ENCODE measurements at regions not wholly inside any gene's neighbourhood (a gene's known extent, or its start where the extent isn't known, plus 50 kb on each side); places are given as distances from the start of the nearest gene placed in this dataset.
"Not testable (repeated sequence)": the region's sequence is repeated elsewhere in the genome, so short reads cannot be mapped to it uniquely, and the experiment has no call there.

DNA sequence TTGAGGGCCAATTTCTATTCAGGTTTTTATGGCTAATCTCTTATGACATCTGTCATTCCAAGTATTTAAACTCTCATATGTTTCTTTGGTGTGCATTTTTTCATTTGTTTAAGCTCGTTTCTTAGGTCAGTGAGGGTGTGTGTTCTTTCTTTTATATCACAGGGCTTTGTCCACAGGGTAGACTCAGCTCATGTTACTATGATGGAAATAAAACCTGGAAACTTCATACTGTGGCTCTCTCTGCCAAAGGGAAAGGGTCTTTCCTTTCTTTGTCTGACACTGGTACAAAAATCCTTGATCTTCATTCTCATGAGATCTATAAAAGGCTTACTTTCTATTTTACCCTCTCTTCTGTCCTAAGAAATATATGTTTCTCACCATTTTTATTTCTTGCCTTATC, 129.6 kb upstream of the SP8 start:
- ChIA-PET POLR2A (ENCODE audit: partially characterized antibody) (no interaction called here), CTCF (ENCODE audit: partially characterized antibody) (no interaction called here)
- Histone ChIP-seq H3K27ac (ENCODE audit: low read depth, low read length) (no peak overlapping the region), H3K36me3 (ENCODE audit: insufficient read depth, low read length) (no peaks in the 10 kb centered on the region), H3K4me3 (ENCODE audit: low read length in 2 of 2) (no peak overlapping the region), H3K27me3 (ENCODE audit: insufficient read depth, low read length) (no peaks in the 10 kb centered on the region), H3K9me3 (ENCODE audit: control insufficient read depth in 1 of 2, low read length in 2 of 2) (no peaks in the 10 kb centered on the region), H3K4me1 (ENCODE audit: insufficient read depth, low read length) (no peaks in the 10 kb centered on the region)
- no peak overlapping the region for H3K4me3 Mint-ChIP-seq
- intact Hi-C loops (cut with micrococcal nuclease) = no loop called here
- H3K27me3 Mint-ChIP-seq = no peaks in the 10 kb centered on the region
- H3K27ac Mint-ChIP-seq = no peak overlapping the region
- no peaks in the 10 kb centered on the region for H3K9me3 Mint-ChIP-seq
- no peaks in the 10 kb centered on the region for H3K4me1 Mint-ChIP-seq
- no peak for DNase-seq
- no peaks in the 10 kb centered on the region for H3K36me3 Mint-ChIP-seq

- no peaks in the 10 kb centered on the region for H3K36me3 ChIP-seq (ENCODE audit: insufficient read depth, low read length)
- POLR2A ChIA-PET (ENCODE audit: partially characterized antibody) = no interaction called here
- no peak overlapping the region for H3K27ac Mint-ChIP-seq
These were observed 130.9 kb upstream of the SP8 start for GRCh38 chr7:20917603-20918002.

DNA sequence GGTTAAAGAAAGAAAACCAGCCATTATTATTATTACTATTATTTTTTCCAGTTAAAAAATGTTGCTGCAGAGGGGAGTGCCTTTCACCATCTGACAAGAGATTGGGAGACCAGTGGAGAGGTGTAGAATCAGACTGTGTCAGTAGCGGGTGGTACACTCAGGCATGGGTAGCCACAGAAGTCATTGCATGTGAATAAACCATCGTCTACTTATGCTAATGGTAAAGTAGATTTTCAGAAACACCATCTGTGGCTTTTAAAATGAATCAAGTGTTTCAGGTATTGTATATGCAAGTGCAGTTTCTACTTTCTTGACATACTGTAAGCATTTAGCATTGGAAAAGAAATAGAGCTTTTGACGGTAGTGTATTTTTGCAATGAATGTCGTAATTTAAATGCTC, 131.5 kb upstream of the SP8 start:
- Mint-ChIP-seq H3K4me3 (no peak overlapping the region), H3K4me1 (no peaks in the 10 kb centered on the region), H3K36me3 (no peaks in the 10 kb centered on the region), H3K27ac (no peak overlapping the region), H3K9me3 (peaks cover 0 to 3% (median 0%) of the 10 kb centered on the region in 8 donors), H3K27me3 (no peaks in the 10 kb centered on the region)
- no peaks in the 10 kb centered on the region for H3K36me3 ChIP-seq (ENCODE audit: insufficient read depth, low read length)
- H3K4me1 ChIP-seq (ENCODE audit: insufficient read depth, low read length) = no peaks in the 10 kb centered on the region
- ChIA-PET POLR2A (ENCODE audit: partially characterized antibody) (no interaction called here), CTCF (ENCODE audit: partially characterized antibody) (no interaction called here)
- H3K27ac ChIP-seq (ENCODE audit: low read depth, low read length) = no peak overlapping the region
- intact Hi-C loops (cut with micrococcal nuclease) = no loop called here
- no peak overlapping the region for H3K4me3 ChIP-seq (ENCODE audit: low read length in 2 of 2)
- H3K9me3 ChIP-seq (ENCODE audit: control insufficient read depth in 1 of 2, low read length in 2 of 2) = no peaks in the 10 kb centered on the region
- no peaks in the 10 kb centered on the region for H3K27me3 ChIP-seq (ENCODE audit: insufficient read depth, low read length)
- no peak for DNase-seq

More at GRCh38 chr7:20917603-20918002, 130.9 kb upstream of the SP8 start:
- no peaks in the 10 kb centered on the region for H3K4me1 ChIP-seq (ENCODE audit: insufficient read depth, low read length)
- H3K27ac ChIP-seq (ENCODE audit: low read depth, low read length) = no peak overlapping the region
- H3K27me3 Mint-ChIP-seq = no peaks in the 10 kb centered on the region
- no peaks in the 10 kb centered on the region for H3K27me3 ChIP-seq (ENCODE audit: insufficient read depth, low read length)
- H3K36me3 Mint-ChIP-seq = no peaks in the 10 kb centered on the region
- no peak overlapping the region for H3K4me3 ChIP-seq (ENCODE audit: low read length in 2 of 2)
- no peaks in the 10 kb centered on the region for H3K4me1 Mint-ChIP-seq
- intact Hi-C loops (cut with micrococcal nuclease) = no loop called here
- H3K9me3 Mint-ChIP-seq = peaks cover 0 to 3% (median 0%) of the 10 kb centered on the region in 8 donors
- DNase-seq = no peak
- H3K9me3 ChIP-seq (ENCODE audit: control insufficient read depth in 1 of 2, low read length in 2 of 2) = no peaks in the 10 kb centered on the region
- CTCF ChIA-PET (ENCODE audit: partially characterized antibody) = no interaction called here
- no peak overlapping the region for H3K4me3 Mint-ChIP-seq

- H3K27ac ChIP-seq (ENCODE audit: low read depth, low read length); H3K27ac Mint-ChIP-seq; DNase-seq; H3K4me3 Mint-ChIP-seq; H3K27me3 Mint-ChIP-seq; POLR2A ChIA-PET (ENCODE audit: partially characterized antibody); H3K27me3 ChIP-seq (ENCODE audit: insufficient read depth, low read length); H3K4me1 Mint-ChIP-seq; H3K4me1 ChIP-seq (ENCODE audit: insufficient read depth, low read length); CTCF ChIA-PET (ENCODE audit: partially characterized antibody); H3K4me3 ChIP-seq (ENCODE audit: low read length in 2 of 2); H3K9me3 ChIP-seq (ENCODE audit: control insufficient read depth in 1 of 2, low read length in 2 of 2); H3K36me3 Mint-ChIP-seq; intact Hi-C loops (cut with micrococcal nuclease); H3K36me3 ChIP-seq (ENCODE audit: insufficient read depth, low read length): not testable (repeated sequence)
- H3K9me3 Mint-ChIP-seq = peaks cover 0 to 12% (median 7%) of the 10 kb centered on the region in 8 donors
These were observed 140.5 kb upstream of the SP8 start for GRCh38 chr7:20927178-20927577.

GRCh38 chr7:20927976-20928375, 141.3 kb upstream of the SP8 start:
- peaks cover 0 to 10% (median 6%) of the 10 kb centered on the region in 8 donors for H3K9me3 Mint-ChIP-seq
- Histone ChIP-seq H3K9me3 (ENCODE audit: control insufficient read depth in 1 of 2, low read length in 2 of 2) (no peaks in the 10 kb centered on the region), H3K4me1 (ENCODE audit: insufficient read depth, low read length) (no peaks in the 10 kb centered on the region), H3K27me3 (ENCODE audit: insufficient read depth, low read length) (no peaks in the 10 kb centered on the region), H3K27ac (ENCODE audit: low read depth, low read length) (no peak overlapping the region), H3K36me3 (ENCODE audit: insufficient read depth, low read length) (no peaks in the 10 kb centered on the region), H3K4me3 (ENCODE audit: low read length in 2 of 2) (no peak overlapping the region)
- no peaks in the 10 kb centered on the region for H3K27me3 Mint-ChIP-seq
- no peak overlapping the region for H3K4me3 Mint-ChIP-seq
- H3K4me1 Mint-ChIP-seq = no peaks in the 10 kb centered on the region
- no peaks in the 10 kb centered on the region for H3K36me3 Mint-ChIP-seq
- CTCF ChIA-PET (ENCODE audit: partially characterized antibody) = no interaction called here
- DNase-seq = no peak
- POLR2A ChIA-PET (ENCODE audit: partially characterized antibody) = no interaction called here
- intact Hi-C loops (cut with micrococcal nuclease) = no loop called here
- no peak overlapping the region for H3K27ac Mint-ChIP-seq

GRCh38 chr7:20929199-20929598, 142.5 kb upstream of the SP8 start:
- Mint-ChIP-seq H3K27ac (no peak overlapping the region), H3K36me3 (no peaks in the 10 kb centered on the region), H3K4me1 (no peaks in the 10 kb centered on the region), H3K9me3 (peaks cover 0 to 10% (median 6%) of the 10 kb centered on the region in 8 donors), H3K27me3 (no peaks in the 10 kb centered on the region), H3K4me3 (no peak overlapping the region)
- H3K4me3 ChIP-seq (ENCODE audit: low read length in 2 of 2) = no peak overlapping the region
- ChIA-PET CTCF (ENCODE audit: partially characterized antibody) (no interaction called here), POLR2A (ENCODE audit: partially characterized antibody) (no interaction called here)
- DNase-seq = no peak
- intact Hi-C loops (cut with micrococcal nuclease) = no loop called here
- H3K4me1 ChIP-seq (ENCODE audit: insufficient read depth, low read length) = no peaks in the 10 kb centered on the region
- H3K27me3 ChIP-seq (ENCODE audit: insufficient read depth, low read length) = no peaks in the 10 kb centered on the region
- no peak overlapping the region for H3K27ac ChIP-seq (ENCODE audit: low read depth, low read length)
- H3K9me3 ChIP-seq (ENCODE audit: control insufficient read depth in 1 of 2, low read length in 2 of 2) = no peaks in the 10 kb centered on the region
- H3K36me3 ChIP-seq (ENCODE audit: insufficient read depth, low read length) = no peaks in the 10 kb centered on the region

DNA sequence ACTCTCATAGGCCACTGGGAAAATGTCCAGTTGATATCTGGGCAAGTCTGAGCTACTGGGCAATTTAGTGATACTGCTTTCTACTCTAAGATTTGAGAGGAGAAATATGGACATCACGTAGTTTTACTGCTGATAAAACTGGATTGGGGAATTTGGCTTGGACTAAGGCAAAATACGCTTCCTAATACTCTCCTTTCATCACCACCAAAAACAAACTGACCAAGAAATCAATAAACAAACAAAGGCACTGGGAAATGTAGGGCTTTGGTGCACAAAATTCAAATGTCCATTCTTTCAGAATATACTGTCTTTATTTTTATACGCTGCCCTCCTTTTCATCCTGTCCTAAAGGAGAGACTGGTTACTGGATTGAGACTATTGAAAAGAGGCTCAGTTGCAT, 145.1 kb upstream of the SP8 start:
- Mint-ChIP-seq H3K4me3 (no peak overlapping the region), H3K4me1 (no peaks in the 10 kb centered on the region), H3K36me3 (no peaks in the 10 kb centered on the region), H3K27me3 (peaks cover 0 to 5% of the 10 kb centered on the region in 2 donors), H3K27ac (no peak overlapping the region), H3K9me3 (peaks cover 0 to 6% (median 3%) of the 10 kb centered on the region in 8 donors)
- H3K27me3 ChIP-seq (ENCODE audit: insufficient read depth, low read length) = no peaks in the 10 kb centered on the region
- ChIA-PET POLR2A (ENCODE audit: partially characterized antibody) (no interaction called here), CTCF (ENCODE audit: partially characterized antibody) (no interaction called here)
- H3K9me3 ChIP-seq (ENCODE audit: control insufficient read depth in 1 of 2, low read length in 2 of 2) = no peaks in the 10 kb centered on the region
- no peak for DNase-seq
- no peak overlapping the region for H3K4me3 ChIP-seq (ENCODE audit: low read length in 2 of 2)
- no peaks in the 10 kb centered on the region for H3K36me3 ChIP-seq (ENCODE audit: insufficient read depth, low read length)
- no peak overlapping the region for H3K27ac ChIP-seq (ENCODE audit: low read depth, low read length)
- no peaks in the 10 kb centered on the region for H3K4me1 ChIP-seq (ENCODE audit: insufficient read depth, low read length)
- intact Hi-C loops (cut with micrococcal nuclease) = no loop called here

GRCh38 chr7:20932785-20933527, 146.3 kb upstream of the SP8 start:
- no peak for DNase-seq
- ChIA-PET CTCF (ENCODE audit: partially characterized antibody) (no interaction called here), POLR2A (ENCODE audit: partially characterized antibody) (no interaction called here)
- no peaks in the 10 kb centered on the region for H3K36me3 ChIP-seq (ENCODE audit: insufficient read depth, low read length)
- no peaks in the 10 kb centered on the region for H3K9me3 ChIP-seq (ENCODE audit: control insufficient read depth in 1 of 2, low read length in 2 of 2)
- no peak overlapping the region for H3K27ac ChIP-seq (ENCODE audit: low read depth, low read length)
- Mint-ChIP-seq H3K4me1 (no peaks in the 10 kb centered on the region), H3K4me3 (no peak overlapping the region), H3K27me3 (peaks cover 0 to 5% of the 10 kb centered on the region in 2 donors), H3K36me3 (no peaks in the 10 kb centered on the region), H3K9me3 (no peaks in the 10 kb centered on the region), H3K27ac (no peak overlapping the region)
- no peaks in the 10 kb centered on the region for H3K27me3 ChIP-seq (ENCODE audit: insufficient read depth, low read length)
- no peaks in the 10 kb centered on the region for H3K4me1 ChIP-seq (ENCODE audit: insufficient read depth, low read length)
- H3K4me3 ChIP-seq (ENCODE audit: low read length in 2 of 2) = no peak overlapping the region
- intact Hi-C loops (cut with micrococcal nuclease) = no loop called here

Data from CD4-positive, alpha-beta memory T cell (primary cell).